ENCODE measurements at regions not wholly inside any gene's neighbourhood (a gene's known extent, or its start where the extent isn't known, plus 50 kb on each side); places are given as distances from the start of the nearest gene placed in this dataset.
"Not testable (repeated sequence)": the region's sequence is repeated elsewhere in the genome, so short reads cannot be mapped to it uniquely, and the experiment has no call there.

DNA sequence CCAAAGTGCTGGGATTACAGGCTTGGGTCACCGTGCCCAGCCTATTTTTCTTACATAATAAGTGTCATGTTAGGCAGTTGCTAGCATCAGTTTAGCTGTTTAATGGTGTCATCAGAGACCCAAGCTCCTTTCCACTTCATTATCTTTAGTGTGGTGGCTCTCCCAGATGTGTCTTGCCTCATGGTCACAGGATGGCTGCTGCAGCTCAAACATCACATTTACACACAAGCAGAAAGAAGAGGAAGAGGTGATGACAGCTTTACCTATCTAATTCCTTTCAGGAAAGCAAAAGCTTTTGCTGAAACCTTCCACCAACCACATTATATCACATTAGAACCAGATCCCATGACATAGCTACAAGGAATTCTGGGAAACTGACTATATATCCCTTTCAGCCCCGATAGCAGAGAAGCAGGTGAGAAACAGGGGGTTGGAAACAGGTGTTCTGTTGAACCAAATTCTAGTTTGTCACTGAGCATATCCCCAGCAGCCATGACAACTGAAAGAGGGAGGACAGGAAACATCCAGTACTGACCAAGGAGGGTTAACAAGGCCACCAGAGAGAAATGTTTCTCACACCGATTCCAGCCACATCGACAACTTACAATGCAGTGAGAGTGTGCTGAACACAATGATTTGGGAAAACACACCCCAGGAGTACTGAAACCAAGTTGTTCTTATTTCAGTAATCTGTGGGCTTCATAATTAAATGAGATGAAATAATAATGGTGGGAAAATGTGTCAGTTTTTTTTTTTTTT lies 617.0 kb downstream of the UQCRFS1 start:
- H3K9me3 ChIP-seq (ENCODE audit: insufficient read depth, low read length): no peaks in the 10 kb centered on the region
- H3K9ac ChIP-seq (ENCODE audit: insufficient read length, low read depth): no peak overlapping the region
- H3K4me3 ChIP-seq (ENCODE audit: insufficient read length, low read depth): no peak overlapping the region
- no peaks in the 10 kb centered on the region for H3K27me3 ChIP-seq (ENCODE audit: insufficient read depth, insufficient read length)
- peaks cover 5% of the 10 kb centered on the region for H3K4me1 ChIP-seq (ENCODE audit: insufficient read depth, insufficient read length)
- no peak for DNase-seq (ENCODE audit: low read depth, low spot score)
- TF ChIP-seq SUZ12 (IDR thresholded peaks at IDR 0.05; ENCODE audit: extremely low read depth, insufficient read depth, insufficient read length): no peak
- TF ChIP-seq ZNF274 (IDR thresholded peaks at IDR 0.05; ENCODE audit: low read depth, low read length): no peak
- TF ChIP-seq YY1 (IDR thresholded peaks at IDR 0.05; ENCODE audit: insufficient read depth, insufficient read length): no peak
- peaks cover 9% of the 10 kb centered on the region for H3K36me3 ChIP-seq (ENCODE audit: insufficient read depth, insufficient read length, low read length)

DNA sequence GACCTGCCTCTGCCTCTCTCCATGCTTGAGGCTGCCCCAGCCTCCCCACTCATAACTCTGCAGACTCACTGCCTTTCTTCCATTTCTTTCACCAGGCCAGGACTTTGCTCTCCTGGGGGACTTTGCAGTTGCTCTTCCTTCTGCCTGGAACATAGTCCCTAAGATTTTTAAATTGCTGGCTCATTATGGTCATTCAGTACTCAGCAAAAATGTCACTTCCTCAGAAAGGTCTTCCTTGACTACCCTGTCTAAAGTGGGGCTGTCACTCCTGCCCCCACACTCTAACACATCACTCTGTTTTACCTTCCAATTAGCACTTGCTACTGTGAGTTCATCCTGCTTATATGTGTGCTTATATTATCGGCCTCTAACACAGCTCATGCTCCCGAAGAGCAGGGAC lies 618.2 kb downstream of the UQCRFS1 start:
- Histone ChIP-seq H3K4me1 (ENCODE audit: insufficient read depth, insufficient read length) (peaks cover 5% of the 10 kb centered on the region), H3K9me3 (ENCODE audit: insufficient read depth, low read length) (no peaks in the 10 kb centered on the region), H3K9ac (ENCODE audit: insufficient read length, low read depth) (no peak overlapping the region), H3K27me3 (ENCODE audit: insufficient read depth, insufficient read length) (no peaks in the 10 kb centered on the region), H3K36me3 (ENCODE audit: insufficient read depth, insufficient read length, low read length) (peaks cover 9% of the 10 kb centered on the region), H3K4me3 (ENCODE audit: insufficient read length, low read depth) (no peak overlapping the region)
- TF ChIP-seq SUZ12 (IDR thresholded peaks at IDR 0.05; ENCODE audit: extremely low read depth, insufficient read depth, insufficient read length): no peak
- no peak for TF ChIP-seq YY1 (IDR thresholded peaks at IDR 0.05; ENCODE audit: insufficient read depth, insufficient read length)
- TF ChIP-seq ZNF274 (IDR thresholded peaks at IDR 0.05; ENCODE audit: low read depth, low read length): no peak
- DNase-seq (ENCODE audit: low read depth, low spot score): no peak

DNA sequence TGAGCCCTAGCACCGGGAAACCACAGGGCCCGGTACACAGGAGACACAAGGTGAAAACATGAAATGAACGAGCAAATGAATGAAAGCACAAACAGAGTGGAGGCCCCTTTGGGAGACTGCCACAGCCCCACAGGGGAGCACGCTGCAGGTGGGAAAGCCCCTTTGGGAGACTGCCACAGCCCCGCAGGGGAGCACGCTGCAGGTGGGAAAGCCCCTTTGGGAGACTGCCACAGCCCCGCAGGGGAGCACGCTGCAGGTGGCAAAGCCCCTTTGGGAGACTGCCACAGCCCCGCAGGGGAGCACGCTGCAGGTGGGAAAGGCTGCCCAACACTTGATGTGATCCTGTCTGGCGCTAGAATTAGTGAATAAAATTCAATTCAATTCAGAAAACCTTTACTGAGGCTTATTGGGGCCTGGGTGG lies 623.0 kb downstream of the UQCRFS1 start:
- not testable (repeated sequence) for H3K4me1 ChIP-seq (ENCODE audit: insufficient read depth, insufficient read length); H3K9me3 ChIP-seq (ENCODE audit: insufficient read depth, low read length); H3K4me3 ChIP-seq (ENCODE audit: insufficient read length, low read depth); DNase-seq (ENCODE audit: low read depth, low spot score); H3K9ac ChIP-seq (ENCODE audit: insufficient read length, low read depth); H3K27me3 ChIP-seq (ENCODE audit: insufficient read depth, insufficient read length); H3K36me3 ChIP-seq (ENCODE audit: insufficient read depth, insufficient read length, low read length)

DNA sequence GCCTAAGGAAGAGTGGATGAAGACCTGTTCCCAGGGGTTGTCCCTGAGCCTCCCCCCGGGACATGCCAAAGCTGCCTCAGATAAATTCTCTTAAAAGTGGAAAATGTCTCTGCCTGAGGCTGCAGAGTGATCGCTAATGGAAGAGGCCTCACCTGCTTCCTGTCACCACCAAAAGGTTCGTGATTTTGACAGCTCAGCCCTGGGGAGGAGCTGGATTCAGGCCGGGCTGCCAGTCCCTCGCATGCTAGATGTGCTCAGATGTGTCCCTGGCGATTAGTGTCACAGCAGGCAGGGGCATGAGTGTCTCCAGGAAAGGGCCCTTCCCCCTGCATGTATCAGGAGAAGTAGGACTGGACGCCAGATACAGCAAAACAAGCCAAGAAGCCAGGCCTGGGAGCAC lies 626.5 kb downstream of the UQCRFS1 start:
- peaks cover 6% of the 10 kb centered on the region for H3K4me1 ChIP-seq (ENCODE audit: insufficient read depth, insufficient read length)
- H3K27me3 ChIP-seq (ENCODE audit: insufficient read depth, insufficient read length): no peaks in the 10 kb centered on the region
- H3K9ac ChIP-seq (ENCODE audit: insufficient read length, low read depth): no peak overlapping the region
- no peak for DNase-seq (ENCODE audit: low read depth, low spot score)
- H3K4me3 ChIP-seq (ENCODE audit: insufficient read length, low read depth): no peak overlapping the region
- no peaks in the 10 kb centered on the region for H3K9me3 ChIP-seq (ENCODE audit: insufficient read depth, low read length)
- TF ChIP-seq SUZ12 (IDR thresholded peaks at IDR 0.05; ENCODE audit: extremely low read depth, insufficient read depth, insufficient read length) (no peak), ZNF274 (IDR thresholded peaks at IDR 0.05; ENCODE audit: low read depth, low read length) (no peak), YY1 (IDR thresholded peaks at IDR 0.05; ENCODE audit: insufficient read depth, insufficient read length) (no peak)
- no peaks in the 10 kb centered on the region for H3K36me3 ChIP-seq (ENCODE audit: insufficient read depth, insufficient read length, low read length)

DNA sequence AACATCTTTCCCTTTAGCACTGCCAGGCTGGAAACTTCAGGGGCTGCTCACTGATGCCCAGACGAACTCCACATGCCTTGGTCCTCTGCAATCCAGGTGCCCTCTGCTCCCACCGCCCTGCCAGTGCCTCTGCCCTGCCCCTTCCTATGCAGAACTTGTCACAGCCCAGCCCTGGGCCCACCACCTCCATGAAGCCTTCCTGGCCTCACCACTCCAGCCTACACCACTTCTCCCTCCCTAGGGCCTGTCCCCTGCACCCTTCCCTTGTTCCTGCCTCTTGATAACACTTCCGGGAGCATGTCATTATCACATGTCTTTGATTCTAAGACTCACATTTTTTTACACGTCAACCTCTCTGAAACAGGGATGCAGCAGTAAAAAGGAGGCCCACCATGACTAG lies 627.2 kb downstream of the UQCRFS1 start:
- no peak for TF ChIP-seq SUZ12 (IDR thresholded peaks at IDR 0.05; ENCODE audit: extremely low read depth, insufficient read depth, insufficient read length)
- no peak for TF ChIP-seq YY1 (IDR thresholded peaks at IDR 0.05; ENCODE audit: insufficient read depth, insufficient read length)
- no peak for TF ChIP-seq ZNF274 (IDR thresholded peaks at IDR 0.05; ENCODE audit: low read depth, low read length)
- H3K36me3 ChIP-seq (ENCODE audit: insufficient read depth, insufficient read length, low read length): no peaks in the 10 kb centered on the region

DNA sequence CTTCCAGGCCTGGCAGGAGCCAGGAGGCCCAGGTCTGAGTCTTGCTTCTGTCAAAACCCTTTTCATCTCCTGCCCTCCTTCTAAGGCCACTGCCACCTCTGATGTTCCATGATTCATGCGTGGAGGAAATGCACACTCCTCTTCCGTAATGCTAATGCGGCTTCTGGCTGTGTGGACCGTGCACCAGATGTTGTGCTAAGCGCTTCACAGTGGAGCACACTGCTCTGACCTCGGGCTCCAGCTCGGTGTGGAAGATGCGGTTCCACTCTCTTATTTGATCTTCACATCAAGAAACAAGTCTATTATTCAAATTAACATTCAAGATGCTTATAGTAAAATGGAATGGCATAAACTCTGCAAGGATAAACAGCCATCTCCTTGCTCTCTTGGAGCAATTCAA lies 629.2 kb downstream of the UQCRFS1 start:
- no peak overlapping the region for H3K4me3 ChIP-seq (ENCODE audit: insufficient read length, low read depth)
- H3K9me3 ChIP-seq (ENCODE audit: insufficient read depth, low read length): no peaks in the 10 kb centered on the region
- no peaks in the 10 kb centered on the region for H3K36me3 ChIP-seq (ENCODE audit: insufficient read depth, insufficient read length, low read length)
- no peak overlapping the region for H3K9ac ChIP-seq (ENCODE audit: insufficient read length, low read depth)
- peaks cover 16% of the 10 kb centered on the region for H3K4me1 ChIP-seq (ENCODE audit: insufficient read depth, insufficient read length)
- no peak for TF ChIP-seq ZNF274 (IDR thresholded peaks at IDR 0.05; ENCODE audit: low read depth, low read length)
- TF ChIP-seq SUZ12 (IDR thresholded peaks at IDR 0.05; ENCODE audit: extremely low read depth, insufficient read depth, insufficient read length): no peak
- TF ChIP-seq YY1 (IDR thresholded peaks at IDR 0.05; ENCODE audit: insufficient read depth, insufficient read length): no peak
- no peaks in the 10 kb centered on the region for H3K27me3 ChIP-seq (ENCODE audit: insufficient read depth, insufficient read length)
- DNase-seq (ENCODE audit: low read depth, low spot score): no peak

More for the DNA sequence above, 627.2 kb downstream of the UQCRFS1 start:
- no peak overlapping the region for H3K4me3 ChIP-seq (ENCODE audit: insufficient read length, low read depth)
- no peaks in the 10 kb centered on the region for H3K9me3 ChIP-seq (ENCODE audit: insufficient read depth, low read length)
- H3K27me3 ChIP-seq (ENCODE audit: insufficient read depth, insufficient read length): no peaks in the 10 kb centered on the region
- peaks cover 9% of the 10 kb centered on the region for H3K4me1 ChIP-seq (ENCODE audit: insufficient read depth, insufficient read length)
- DNase-seq (ENCODE audit: low read depth, low spot score): no peak
- H3K9ac ChIP-seq (ENCODE audit: insufficient read length, low read depth): no peak overlapping the region

DNA sequence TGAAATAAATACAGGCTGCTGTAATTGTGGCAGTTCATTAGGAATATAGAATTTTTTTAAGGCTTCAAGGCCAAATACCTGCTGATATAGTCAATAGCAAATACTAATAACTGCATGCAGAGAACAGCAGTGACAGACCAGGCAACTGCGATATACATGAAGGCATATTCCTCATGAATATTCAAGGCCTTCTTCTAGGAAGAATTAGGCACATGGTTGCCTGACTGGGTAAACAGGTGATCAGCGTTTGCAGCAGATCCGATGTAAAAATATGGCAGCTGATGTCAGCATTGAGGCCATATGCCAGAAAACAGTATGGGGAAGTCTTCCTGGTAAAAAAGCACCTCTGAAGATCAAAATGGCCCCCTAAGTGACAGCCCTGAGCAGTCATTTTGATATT lies 629.7 kb downstream of the UQCRFS1 start:
- H3K36me3 ChIP-seq (ENCODE audit: insufficient read depth, insufficient read length, low read length): no peaks in the 10 kb centered on the region
- no peaks in the 10 kb centered on the region for H3K27me3 ChIP-seq (ENCODE audit: insufficient read depth, insufficient read length)
- no peaks in the 10 kb centered on the region for H3K9me3 ChIP-seq (ENCODE audit: insufficient read depth, low read length)
- peaks cover 16% of the 10 kb centered on the region for H3K4me1 ChIP-seq (ENCODE audit: insufficient read depth, insufficient read length)
- H3K9ac ChIP-seq (ENCODE audit: insufficient read length, low read depth): no peak overlapping the region
- DNase-seq (ENCODE audit: low read depth, low spot score): no peak
- no peak overlapping the region for H3K4me3 ChIP-seq (ENCODE audit: insufficient read length, low read depth)
- TF ChIP-seq YY1 (IDR thresholded peaks at IDR 0.05; ENCODE audit: insufficient read depth, insufficient read length) (no peak), ZNF274 (IDR thresholded peaks at IDR 0.05; ENCODE audit: low read depth, low read length) (no peak), SUZ12 (IDR thresholded peaks at IDR 0.05; ENCODE audit: extremely low read depth, insufficient read depth, insufficient read length) (no peak)

Data from NT2/D1 (cell line).